ENCODE measurements at regions not wholly inside any gene's neighbourhood (a gene's known extent, or its start where the extent isn't known, plus 50 kb on each side); places are given as distances from the start of the nearest gene placed in this dataset.

DNA sequence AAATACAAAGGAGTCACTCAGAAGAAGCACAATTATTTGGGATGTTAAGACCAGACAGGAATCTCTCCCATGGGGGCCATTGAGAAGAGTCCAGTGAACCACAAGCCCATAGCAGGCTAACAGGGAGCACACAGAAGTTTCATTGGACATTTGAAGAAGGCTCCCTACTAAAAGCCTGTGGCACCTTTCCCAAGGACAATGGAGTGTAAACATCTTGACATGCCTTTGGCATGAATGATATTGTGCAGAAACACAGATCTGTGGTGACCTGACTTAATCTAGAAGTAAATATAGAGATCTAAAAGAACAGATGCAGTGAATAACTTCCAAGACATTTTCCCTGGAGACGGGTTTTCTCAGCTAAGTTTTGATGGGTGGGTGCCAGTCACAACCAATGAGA is 221.5 kb downstream of the EPHA4 start:
- H3K79me2 ChIP-seq (ENCODE audit: insufficient read depth, low read length), result no peaks in the 10 kb centered on the region
- no peak overlapping the region for H3K4ac ChIP-seq (ENCODE audit: low read depth, low read length)
- no peak overlapping the region for H3K23ac ChIP-seq (ENCODE audit: insufficient read length, low read depth, low read length)
- no peaks in the 10 kb centered on the region for H3K4me1 ChIP-seq (ENCODE audit: insufficient read depth, low read length)
- Mint-ChIP-seq H3K27ac (no peak overlapping the region), H3K27me3 (ENCODE audit: low read depth) (no peaks in the 10 kb centered on the region), H3K9me3 (no peaks in the 10 kb centered on the region), H3K4me1 (peaks cover 2 to 3% of the 10 kb centered on the region in 2 experiments; a peak in 3 of 4 replicates), H3K36me3 (ENCODE audit: insufficient read depth in 1 of 3, low read depth in 3 of 3) (no peaks in the 10 kb centered on the region), H3K4me3 (no peak overlapping the region)
- no peak overlapping the region for H2BK120ac ChIP-seq (ENCODE audit: low read depth, low read length, poor library complexity, severe bottlenecking)
- no peaks in the 10 kb centered on the region for H3K23me2 ChIP-seq (ENCODE audit: insufficient read length, low read depth, low read length, poor library complexity, severe bottlenecking)
- H2AFZ ChIP-seq (ENCODE audit: low read length), result no peak overlapping the region
- H4K91ac ChIP-seq (ENCODE audit: insufficient read length, low read depth, low read length), result no peak overlapping the region
- no peak overlapping the region for H3K14ac ChIP-seq (ENCODE audit: insufficient read depth, low read length)
- H3K9ac ChIP-seq (ENCODE audit: extremely low read depth, insufficient read length, low read length), result no peak overlapping the region
- H3K4me2 ChIP-seq (ENCODE audit: insufficient read depth, insufficient read length, low read length), result no peak overlapping the region
- H4K20me1 ChIP-seq (ENCODE audit: control insufficient read depth, insufficient read depth, insufficient read length), result no peaks in the 10 kb centered on the region
- H3K27me3 ChIP-seq (ENCODE audit: insufficient read depth, low read length), result no peaks in the 10 kb centered on the region
- no peak overlapping the region for H3K18ac ChIP-seq (ENCODE audit: insufficient read length, low read depth, low read length)
- H3T11ph ChIP-seq (ENCODE audit: low read length), result no peak overlapping the region
- no peak for TF ChIP-seq CTCF (conservative IDR thresholded peaks at IDR 0.05)
- H3K9me3 ChIP-seq (ENCODE audit: control insufficient read depth, low read depth, low read length), result no peaks in the 10 kb centered on the region
- H3K27ac ChIP-seq (ENCODE audit: insufficient read length, low read depth, low read length), result no peak overlapping the region
- H4K8ac ChIP-seq (replicated peaks; ENCODE audit: insufficient read length, low read depth, low read length), result no peak overlapping the region
- no peak overlapping the region for H4K5ac ChIP-seq (ENCODE audit: insufficient read length, low read depth, low read length)
- no peak for DNase-seq
- no peak overlapping the region for H2BK12ac ChIP-seq (ENCODE audit: insufficient read length, low read depth, low read length)
- H2BK5ac ChIP-seq (ENCODE audit: insufficient read length, low read length), result no peak overlapping the region
- no peak overlapping the region for H2AK5ac ChIP-seq (ENCODE audit: insufficient read length, low read length)
- H3K79me1 ChIP-seq (ENCODE audit: insufficient read depth, low read depth, low read length, poor library complexity, severe bottlenecking), result no peaks in the 10 kb centered on the region
- H2BK20ac ChIP-seq (ENCODE audit: low read depth, low read length, poor library complexity, severe bottlenecking), result no peak overlapping the region
- no peak overlapping the region for H3K56ac ChIP-seq (ENCODE audit: insufficient read length, low read depth, low read length)
- no CpG with 5 or more reads among the region's 1 CpG for WGBS (ENCODE audit: extremely low coverage, insufficient read length, low lambda C conversion rate)
- H2BK15ac ChIP-seq (ENCODE audit: low read depth, low read length), result no peak overlapping the region
